ES-I3 (cell line): ENCODE measurements at regions not wholly inside any gene's neighbourhood (a gene's known extent, or its start where the extent isn't known, plus 50 kb on each side); places are given as distances from the start of the nearest gene placed in this dataset.

Experiments used
- H3K36me3 ChIP-seq: 2 replicates; pipeline ENCODE4 v1.6.1; 2013; ENCODE audit warnings: mild to moderate bottlenecking, low read length, control low read depth, moderate library complexity; ENCODE audit not compliant: insufficient read depth
- H3K4me1 ChIP-seq: 2 replicates; pipeline ENCODE4 v1.6.1; 2013; ENCODE audit warnings: mild to moderate bottlenecking, control low read depth, low read length; ENCODE audit not compliant: insufficient read depth
- H3K9ac ChIP-seq: 2 replicates; pipeline ENCODE4 v1.6.1; 2013; ENCODE audit warnings: low read depth, mild to moderate bottlenecking, low read length, moderate library complexity
- H3K9me3 ChIP-seq: 2 replicates; pipeline ENCODE4 v1.6.1; 2013; ENCODE audit warnings: mild to moderate bottlenecking, low read length, moderate library complexity; ENCODE audit not compliant: control insufficient read depth, insufficient read depth

GRCh38 chr21:35363458-35363857 is 314.4 kb upstream of the RUNX1 start:
- Histone ChIP-seq H3K9me3 (no peaks in the 10 kb centered on the region), H3K9ac (no peak overlapping the region), H3K4me1 (peaks cover 4% of the 10 kb centered on the region; the same call in 1 of the 2 replicates), H3K36me3 (no peaks in the 10 kb centered on the region)

- no peaks in the 10 kb centered on the region for H3K36me3 ChIP-seq
- H3K4me1 ChIP-seq, result no peaks in the 10 kb centered on the region
- H3K9me3 ChIP-seq, result no peaks in the 10 kb centered on the region
Observed at GRCh38 chr21:35361988-35362387, 312.9 kb upstream of the RUNX1 start.

GRCh38 chr21:35360870-35361570 is 311.9 kb upstream of the RUNX1 start:
- Histone ChIP-seq H3K36me3 (no peaks in the 10 kb centered on the region), H3K4me1 (no peaks in the 10 kb centered on the region)

More at GRCh38 chr21:35361988-35362387, 312.9 kb upstream of the RUNX1 start:
- no peak overlapping the region for H3K9ac ChIP-seq

DNA sequence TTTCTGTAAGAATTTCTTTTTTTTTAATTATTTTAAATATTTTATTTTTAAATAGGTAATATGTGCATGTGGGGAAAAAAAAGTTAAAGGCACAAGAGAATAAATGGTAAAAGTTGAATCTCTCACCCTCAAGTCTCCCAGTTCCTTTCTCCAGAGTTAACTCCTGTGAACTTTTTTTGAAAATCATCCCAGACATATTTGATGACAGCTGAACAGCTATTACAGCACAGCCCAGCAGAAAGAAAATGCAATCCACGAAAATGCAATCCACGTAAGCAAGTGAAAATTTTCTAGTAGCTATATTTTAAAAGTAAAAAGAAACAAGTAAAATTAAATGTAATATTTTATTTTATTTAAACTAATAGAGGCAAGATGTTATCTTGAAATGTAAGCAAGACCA is 310.0 kb upstream of the RUNX1 start:
- H3K9ac ChIP-seq, result no peak overlapping the region
- H3K4me1 ChIP-seq, result no peaks in the 10 kb centered on the region
- no peaks in the 10 kb centered on the region for H3K36me3 ChIP-seq
- H3K9me3 ChIP-seq, result no peaks in the 10 kb centered on the region

More at GRCh38 chr21:35360870-35361570, 311.9 kb upstream of the RUNX1 start:
- Histone ChIP-seq H3K9ac (no peak overlapping the region), H3K9me3 (no peaks in the 10 kb centered on the region)

GRCh38 chr21:35358008-35358407 is 308.9 kb upstream of the RUNX1 start:
- Histone ChIP-seq H3K9me3 (no peaks in the 10 kb centered on the region), H3K36me3 (no peaks in the 10 kb centered on the region), H3K9ac (no peak overlapping the region), H3K4me1 (no peaks in the 10 kb centered on the region)

- H3K36me3 ChIP-seq, result no peaks in the 10 kb centered on the region
- H3K9me3 ChIP-seq, result no peaks in the 10 kb centered on the region
- H3K9ac ChIP-seq, result no peak overlapping the region
- no peaks in the 10 kb centered on the region for H3K4me1 ChIP-seq
Observed at GRCh38 chr21:35357041-35357780, 308.1 kb upstream of the RUNX1 start.

DNA sequence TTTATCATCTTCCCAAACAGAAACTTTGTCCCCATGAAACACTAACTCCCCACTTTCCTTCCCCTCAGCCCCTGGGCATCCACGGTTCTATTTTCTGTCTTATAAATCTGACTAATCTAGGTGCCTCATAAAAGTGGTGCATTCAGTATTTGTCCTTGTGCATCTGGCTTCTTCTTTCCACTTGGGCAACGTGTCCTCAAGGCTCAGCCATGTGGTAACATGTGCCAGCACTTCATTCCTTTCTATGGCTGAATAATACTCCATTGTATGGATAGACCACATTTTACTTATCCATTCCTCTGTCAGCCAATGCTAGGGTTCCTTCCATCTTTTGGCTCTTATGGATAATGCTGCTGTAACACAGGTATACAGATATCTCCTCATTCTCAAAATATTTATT is 305.0 kb upstream of the RUNX1 start:
- Histone ChIP-seq H3K4me1 (no peaks in the 10 kb centered on the region), H3K9ac (no peak overlapping the region), H3K9me3 (no peaks in the 10 kb centered on the region), H3K36me3 (no peaks in the 10 kb centered on the region)

DNA sequence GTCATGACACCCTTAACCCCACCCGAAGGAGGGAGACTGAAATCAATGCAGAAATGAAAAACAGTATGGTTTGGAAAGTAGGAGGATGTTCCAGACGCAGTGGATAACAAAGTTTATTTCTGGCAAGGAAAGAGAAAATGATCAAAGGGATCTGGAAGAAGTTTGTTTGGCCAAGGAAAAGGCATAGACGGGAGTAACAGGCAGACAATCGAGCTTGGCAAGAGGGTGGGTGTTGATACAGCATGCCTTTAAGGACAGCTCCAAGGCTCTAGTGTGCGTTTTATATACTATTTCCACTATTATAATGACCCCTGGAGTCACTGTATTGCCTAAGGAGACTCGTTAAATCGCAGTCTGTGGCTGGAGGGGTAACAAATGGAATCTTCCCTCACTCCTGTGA is 303.7 kb upstream of the RUNX1 start:
- H3K9ac ChIP-seq, result no peak overlapping the region
- no peaks in the 10 kb centered on the region for H3K36me3 ChIP-seq
- no peaks in the 10 kb centered on the region for H3K9me3 ChIP-seq
- H3K4me1 ChIP-seq, result no peaks in the 10 kb centered on the region

DNA sequence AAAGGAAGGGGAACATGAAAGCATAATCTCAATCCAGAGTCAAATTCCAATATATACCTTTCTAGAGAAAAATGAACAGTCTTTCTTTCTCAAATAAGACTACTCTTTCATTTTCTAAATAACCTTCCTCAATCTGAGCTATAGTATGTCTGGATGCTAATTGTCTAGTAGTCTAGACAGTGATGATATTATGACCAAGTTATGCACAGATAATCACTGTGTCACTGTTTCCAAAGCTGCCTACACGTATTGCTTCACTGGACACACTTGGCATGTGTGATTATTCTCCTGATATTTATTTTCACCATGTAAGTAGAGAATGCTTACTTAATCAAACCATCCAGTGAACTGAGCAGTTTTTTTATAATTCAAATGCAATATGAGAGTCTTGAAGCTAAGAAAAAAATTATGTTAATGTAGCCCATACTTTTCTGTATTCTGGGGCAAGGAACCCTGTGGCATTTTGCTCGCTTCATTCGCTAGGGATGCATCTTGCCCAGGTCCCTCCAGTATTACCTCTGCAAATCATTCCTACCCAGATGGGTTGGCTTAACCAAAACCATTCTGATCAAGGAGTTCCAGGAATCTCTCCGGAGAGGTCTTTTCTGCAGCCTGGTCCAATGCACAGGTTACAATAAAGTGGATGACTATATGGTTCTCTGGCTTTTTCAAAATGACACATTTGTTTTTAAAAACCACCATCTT is 303.1 kb upstream of the RUNX1 start:
- Histone ChIP-seq H3K36me3 (no peaks in the 10 kb centered on the region), H3K9me3 (no peaks in the 10 kb centered on the region), H3K9ac (no peak overlapping the region), H3K4me1 (no peaks in the 10 kb centered on the region)

DNA sequence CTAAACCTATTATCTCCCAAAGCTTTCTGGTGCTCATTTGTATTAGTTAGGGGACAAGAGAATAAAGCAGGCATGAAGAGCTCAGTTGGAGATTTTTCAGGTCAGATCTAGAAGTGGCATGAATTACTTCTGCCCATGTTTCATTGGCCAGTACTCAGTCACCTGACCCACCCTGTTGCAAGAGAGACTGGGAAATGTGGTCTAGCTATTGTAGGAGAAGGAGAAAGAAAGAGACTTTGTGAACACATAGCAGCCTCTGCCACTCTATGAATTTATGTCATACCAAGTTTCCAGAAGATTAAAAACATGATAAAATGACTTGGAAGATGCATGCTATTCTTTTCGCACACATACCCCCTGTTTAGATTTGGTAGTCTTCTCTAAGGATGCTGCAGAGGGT is 302.3 kb upstream of the RUNX1 start:
- Histone ChIP-seq H3K9me3 (no peaks in the 10 kb centered on the region), H3K4me1 (no peaks in the 10 kb centered on the region), H3K36me3 (no peaks in the 10 kb centered on the region), H3K9ac (no peak overlapping the region)

DNA sequence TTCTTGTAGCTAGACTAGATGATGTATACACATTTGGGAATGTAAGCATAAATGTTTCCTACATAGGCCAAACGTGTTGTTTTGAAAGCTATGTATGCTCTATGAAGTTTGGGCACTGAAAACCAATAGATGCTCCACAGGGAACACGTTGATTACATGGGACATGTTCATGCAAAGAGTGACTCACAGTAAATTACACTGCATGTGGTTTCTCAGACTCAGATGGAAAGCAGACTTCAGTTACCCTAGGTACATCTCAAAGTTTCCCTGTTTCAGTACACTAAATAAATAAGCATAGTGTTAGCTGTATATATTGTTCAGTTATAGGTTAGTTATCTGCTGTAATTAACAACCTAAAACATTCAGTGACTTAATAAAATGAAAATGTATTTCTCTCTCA is 301.9 kb upstream of the RUNX1 start:
- Histone ChIP-seq H3K9me3 (no peaks in the 10 kb centered on the region), H3K4me1 (no peaks in the 10 kb centered on the region), H3K9ac (no peak overlapping the region), H3K36me3 (no peaks in the 10 kb centered on the region)

DNA sequence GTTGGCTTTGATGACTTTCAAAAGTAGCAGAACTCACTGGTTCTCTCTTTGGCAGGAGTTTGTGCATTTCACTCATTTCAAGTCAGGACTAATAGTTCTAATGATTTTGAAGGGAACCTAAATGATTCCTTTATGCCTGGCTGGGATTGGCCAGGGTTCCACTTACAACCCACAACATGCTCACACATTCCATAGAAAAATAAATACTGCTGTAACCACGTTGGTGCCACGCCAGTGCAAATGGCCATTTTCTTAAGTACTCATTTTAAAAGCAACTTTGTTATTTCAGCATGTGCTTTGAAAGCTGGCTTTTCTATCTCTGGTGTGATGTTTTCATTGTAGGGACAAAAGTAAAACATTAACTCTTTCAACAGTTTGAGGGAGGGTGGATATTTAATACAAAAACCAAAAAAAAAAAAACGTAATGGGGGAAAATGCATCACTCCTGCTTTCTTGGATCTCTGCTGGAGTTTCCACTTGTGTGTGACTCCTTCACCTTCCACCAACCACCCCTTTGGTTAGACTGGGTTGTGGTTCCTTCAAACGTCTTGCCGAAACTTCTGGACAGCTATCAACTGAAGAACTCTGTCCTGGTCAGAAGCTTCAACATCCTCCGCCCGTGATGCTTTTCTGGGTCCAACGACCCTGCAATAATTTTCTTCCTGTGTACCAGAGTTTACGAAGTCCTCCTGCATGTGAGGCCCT is 300.4 kb upstream of the RUNX1 start:
- H3K36me3 ChIP-seq, result no peaks in the 10 kb centered on the region
- H3K9me3 ChIP-seq, result no peaks in the 10 kb centered on the region
- H3K4me1 ChIP-seq, result no peaks in the 10 kb centered on the region
- no peak overlapping the region for H3K9ac ChIP-seq

DNA sequence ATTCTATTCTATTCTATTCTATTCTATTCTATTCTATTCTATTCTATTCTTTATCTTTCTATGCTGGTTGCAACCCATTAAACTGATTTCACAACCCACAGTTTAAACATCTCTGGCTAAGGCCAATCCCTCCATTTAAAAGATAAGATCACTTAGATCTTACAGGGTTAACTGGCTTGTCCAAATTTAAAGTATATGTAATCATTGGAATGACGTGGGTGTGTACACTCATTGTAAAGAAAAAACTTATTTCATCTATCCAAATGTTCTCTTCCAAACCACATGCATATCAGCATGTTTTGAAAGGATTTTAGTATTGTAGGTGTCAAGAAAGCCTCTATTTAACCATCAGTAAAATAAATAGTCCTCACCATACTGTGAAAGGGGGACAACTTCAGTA is 299.6 kb upstream of the RUNX1 start:
- no peaks in the 10 kb centered on the region for H3K36me3 ChIP-seq
- H3K9me3 ChIP-seq, result no peaks in the 10 kb centered on the region
- H3K9ac ChIP-seq, result no peak overlapping the region
- no peaks in the 10 kb centered on the region for H3K4me1 ChIP-seq

DNA sequence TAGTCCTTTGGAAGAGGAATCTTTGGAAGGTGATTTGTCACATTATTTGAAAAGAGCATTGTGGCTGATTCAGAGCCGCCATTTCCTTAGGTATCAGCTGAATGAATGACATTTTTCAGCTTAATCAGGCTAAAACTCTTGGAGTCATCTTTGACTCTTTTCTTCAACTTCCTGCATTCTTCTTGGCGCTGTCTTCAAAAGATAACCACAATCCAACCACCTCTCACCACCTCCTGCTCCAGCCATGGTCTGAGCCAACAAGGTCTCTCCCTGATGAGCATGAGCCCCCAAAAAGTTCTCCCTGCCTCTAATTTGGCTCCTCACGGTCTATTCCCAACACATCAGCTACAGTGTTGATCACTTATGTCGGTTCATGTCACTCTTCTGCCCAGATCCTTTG is 297.6 kb upstream of the RUNX1 start:
- no peaks in the 10 kb centered on the region for H3K4me1 ChIP-seq
- no peaks in the 10 kb centered on the region for H3K36me3 ChIP-seq
- no peaks in the 10 kb centered on the region for H3K9me3 ChIP-seq
- H3K9ac ChIP-seq, result no peak overlapping the region
